HPDE6-E6E7 (cell line): ENCODE measurements at regions not wholly inside any gene's neighbourhood (a gene's known extent, or its start where the extent isn't known, plus 50 kb on each side); places are given as distances from the start of the nearest gene placed in this dataset.

ENCODE experiments used
- DNase-seq: peaks from one replicate; pipeline ENCODE4 v3.0.0; 2011; ENCODE audit warnings: missing footprints; ENCODE audit errors: extremely low spot score

DNA sequence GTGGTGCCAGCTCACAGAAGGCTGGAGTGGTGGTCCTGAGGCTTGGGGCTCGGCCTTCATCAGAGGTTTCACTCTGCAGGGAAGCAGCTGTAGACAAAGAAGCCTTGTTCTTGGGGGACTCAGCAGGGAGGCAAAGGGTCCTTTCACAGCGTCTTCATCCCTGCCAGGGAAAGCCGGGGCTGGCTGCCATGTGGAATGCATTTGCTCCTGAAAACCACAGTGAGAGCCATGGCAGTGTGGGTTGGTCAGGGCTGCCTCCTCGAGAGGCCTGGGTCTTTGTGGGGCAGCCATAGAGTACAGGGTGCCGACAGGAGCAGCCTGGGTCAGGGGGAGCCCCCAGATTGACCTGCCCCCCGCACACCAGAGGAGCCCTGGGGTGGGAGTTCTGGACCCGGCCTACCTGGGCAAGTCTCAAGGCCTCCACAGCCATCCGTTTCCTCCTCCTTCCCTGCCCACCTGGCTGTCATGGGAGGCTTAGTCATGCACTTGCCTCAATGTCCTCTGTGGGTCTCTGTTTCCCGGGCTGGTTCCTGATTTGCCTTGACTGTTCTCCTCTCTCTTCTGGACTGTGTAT is 144.0 kb downstream of the CDC5L start:
- no peak for DNase-seq

DNA sequence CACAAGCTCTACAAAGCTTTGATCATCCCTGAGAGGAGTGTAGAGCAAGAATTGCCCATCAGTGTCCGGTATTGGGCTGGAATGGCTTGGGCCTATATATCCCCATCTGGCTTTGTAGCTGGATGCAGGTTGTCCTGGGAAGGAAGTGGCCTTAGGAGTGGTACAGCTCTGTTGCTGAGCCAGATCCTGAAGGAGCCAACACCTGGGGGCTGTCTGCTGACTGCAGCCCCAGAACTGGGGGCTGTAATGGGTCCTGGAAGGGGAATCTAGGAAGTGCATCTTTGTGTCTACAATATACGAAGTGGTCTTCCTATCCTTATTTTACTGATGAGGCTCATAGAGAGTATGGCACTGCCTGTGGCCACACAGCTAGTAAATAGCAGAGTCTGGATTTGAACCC is 145.9 kb downstream of the CDC5L start:
- no peak for DNase-seq

DNA sequence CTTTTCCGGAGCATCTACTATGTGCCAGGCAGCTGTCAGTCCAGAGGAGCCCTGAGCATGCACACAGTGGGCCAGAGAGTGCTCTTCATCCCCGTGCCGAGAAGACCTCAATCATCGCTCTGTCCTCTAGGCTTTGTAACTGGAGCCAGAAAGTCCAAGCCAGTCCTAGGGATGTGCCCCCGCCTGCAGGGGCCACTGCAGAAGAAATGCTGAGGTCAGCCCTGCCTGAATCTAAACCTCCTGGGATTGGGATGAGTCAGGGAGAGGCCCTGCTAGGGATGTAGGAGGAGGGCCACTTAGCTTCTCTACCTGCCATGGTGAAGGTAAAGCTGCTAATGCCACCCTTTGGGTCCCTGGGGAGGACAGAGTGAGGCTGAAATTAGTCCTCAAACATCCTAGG is 146.8 kb downstream of the CDC5L start:
- DNase-seq = no peak

DNA sequence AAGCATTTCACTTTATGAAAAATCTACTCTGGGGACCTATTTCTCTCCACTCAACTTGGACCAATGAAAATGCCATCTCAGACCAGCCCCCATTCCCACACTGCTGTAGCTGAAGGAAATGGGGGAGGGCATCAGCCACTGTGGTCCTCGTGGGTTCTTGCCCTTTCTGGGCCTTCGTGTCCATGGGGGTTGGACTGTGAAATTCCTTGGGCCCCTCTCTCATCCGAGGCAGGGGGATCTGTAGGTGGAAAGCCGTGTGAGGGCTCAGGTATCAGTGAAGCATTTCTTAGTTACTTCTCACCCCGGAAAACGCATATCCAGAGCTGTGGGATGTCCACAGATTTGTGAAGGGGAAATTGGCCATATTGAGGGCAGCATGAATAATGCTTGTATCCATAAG is 147.9 kb downstream of the CDC5L start:
- DNase-seq = no peak

DNA sequence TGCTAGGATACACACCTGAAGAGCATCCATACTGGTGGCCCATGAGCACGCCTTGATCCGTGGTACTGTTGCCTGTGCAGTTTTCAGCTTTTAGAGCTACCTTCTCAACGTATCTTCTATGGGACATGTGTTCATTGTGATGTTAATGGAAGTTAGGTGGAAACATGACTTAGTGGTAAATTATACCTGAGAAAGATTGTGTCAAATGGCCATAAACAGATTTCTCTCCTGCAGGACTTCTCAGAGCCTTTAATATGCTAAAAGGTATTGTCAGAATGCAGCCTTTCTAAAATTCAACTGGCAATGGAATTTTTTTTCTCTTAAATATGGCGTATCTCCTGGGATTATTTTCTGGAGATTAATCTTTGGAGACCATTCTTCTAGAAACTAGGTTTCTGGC is 148.5 kb downstream of the CDC5L start:
- DNase-seq = no peak

DNA sequence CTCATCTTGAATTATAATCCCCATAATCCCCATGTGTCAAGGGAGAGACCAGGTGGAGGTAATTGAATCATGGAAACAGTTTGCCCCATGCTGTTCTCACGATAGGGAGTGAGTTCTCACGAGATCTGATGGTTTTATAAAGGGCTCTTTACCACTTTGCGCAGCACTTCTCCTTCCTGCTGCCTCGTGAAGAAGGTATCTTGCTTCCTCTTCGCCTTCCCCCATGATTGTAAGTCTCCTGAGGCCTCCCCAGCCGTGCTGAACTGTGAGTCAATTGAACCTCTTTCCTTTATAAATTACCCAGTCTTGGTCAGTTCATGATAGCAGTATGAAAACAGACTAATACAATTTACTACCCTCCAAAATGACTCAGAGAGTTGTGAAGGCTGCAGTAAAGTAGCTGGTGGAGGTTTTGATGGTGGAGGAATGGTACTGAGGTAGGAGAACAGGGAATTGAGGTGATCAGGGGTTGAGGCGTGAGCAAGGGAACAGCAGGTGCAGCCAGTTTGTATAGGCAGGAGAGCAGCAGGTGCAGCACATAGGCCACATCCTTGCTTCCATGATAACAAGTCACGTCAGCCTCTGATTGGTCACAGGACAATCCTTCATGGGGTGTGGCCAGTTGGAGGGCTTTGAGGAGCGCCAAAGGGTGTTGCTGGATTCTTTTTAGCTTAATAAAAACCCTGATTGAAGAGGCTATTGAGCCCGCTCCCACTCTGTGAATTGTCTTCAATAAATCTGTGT is 150.0 kb downstream of the CDC5L start:
- no peak for DNase-seq

DNA sequence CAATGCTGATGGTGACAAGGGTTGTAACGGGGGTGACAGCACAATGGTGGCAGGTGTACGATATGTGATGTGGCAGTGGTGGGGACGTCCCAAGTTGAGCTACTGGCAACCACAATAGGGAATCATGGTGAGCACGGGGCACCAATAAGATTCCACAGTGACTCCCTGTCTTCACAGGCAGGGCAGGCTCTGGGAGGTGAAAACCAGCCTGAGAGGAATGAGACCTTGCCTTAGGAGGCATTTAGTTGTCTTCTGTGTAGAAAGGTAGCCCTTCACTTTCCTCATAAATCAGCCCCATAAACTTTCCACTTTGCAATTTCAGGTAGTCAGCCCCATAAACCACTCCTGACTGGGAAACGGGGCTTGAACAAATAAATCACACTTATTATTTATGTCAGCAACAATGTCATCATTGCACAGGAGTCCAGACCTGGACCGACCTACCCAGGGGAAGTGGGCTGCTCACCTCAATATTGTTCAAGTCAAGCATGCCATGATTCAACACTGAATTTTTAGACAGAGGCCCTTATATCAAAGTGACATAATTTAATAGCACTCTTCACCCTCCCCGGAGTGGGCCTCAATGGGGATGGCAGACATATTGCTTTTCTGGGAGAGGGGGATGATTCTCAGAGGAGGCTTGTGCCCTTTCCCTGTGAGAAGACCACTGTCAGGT is 150.8 kb downstream of the CDC5L start:
- DNase-seq = no peak

DNA sequence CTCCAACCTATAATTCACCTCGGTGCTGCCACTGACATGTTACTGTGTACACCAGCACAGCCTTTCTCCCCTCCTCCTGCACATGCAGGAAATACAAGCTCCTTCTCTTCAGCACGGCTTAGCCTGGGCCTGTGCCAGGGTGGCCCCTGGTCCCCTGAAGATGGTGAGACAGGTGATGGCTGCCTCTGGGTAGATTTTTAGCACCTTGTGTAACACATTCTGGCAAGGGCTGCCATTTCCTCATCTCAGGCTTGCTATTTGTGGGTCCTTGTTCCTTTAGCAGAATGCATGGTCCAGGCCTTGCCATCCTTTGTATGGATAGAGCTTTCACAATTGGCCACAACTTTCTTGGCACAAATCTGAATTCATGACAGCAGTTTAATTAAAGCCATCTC is 151.3 kb downstream of the CDC5L start:
- no peak for DNase-seq

DNA sequence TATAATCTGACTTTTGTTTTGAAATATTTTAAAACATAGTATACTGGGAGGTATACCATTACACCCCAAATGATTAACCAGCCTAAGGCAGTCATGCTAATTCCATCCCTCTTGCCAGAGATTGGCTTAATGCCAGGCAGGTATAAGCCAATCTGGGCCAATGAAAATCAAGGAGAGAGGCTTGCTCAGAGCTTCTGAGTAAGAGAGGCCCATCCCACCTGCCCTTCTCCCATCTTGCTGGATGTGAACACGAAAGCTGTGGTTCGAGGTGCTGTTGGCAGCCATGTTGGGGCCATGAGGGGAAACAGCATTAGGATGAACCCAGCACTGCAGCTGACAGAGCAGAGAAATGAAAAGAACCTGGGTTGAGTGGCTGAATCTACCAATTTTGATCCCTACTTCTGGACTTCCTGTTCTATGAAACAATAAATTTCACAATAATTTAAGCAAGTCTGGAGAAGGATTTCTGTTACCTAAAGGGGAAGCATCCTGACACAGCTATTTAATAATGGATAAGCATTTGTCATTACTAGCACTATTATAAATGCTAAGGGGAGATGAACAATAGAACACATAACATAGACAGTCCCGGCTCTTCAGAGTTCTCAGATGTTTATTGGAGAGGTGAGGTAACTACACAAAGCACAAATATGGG is 152.3 kb downstream of the CDC5L start:
- no peak for DNase-seq

DNA sequence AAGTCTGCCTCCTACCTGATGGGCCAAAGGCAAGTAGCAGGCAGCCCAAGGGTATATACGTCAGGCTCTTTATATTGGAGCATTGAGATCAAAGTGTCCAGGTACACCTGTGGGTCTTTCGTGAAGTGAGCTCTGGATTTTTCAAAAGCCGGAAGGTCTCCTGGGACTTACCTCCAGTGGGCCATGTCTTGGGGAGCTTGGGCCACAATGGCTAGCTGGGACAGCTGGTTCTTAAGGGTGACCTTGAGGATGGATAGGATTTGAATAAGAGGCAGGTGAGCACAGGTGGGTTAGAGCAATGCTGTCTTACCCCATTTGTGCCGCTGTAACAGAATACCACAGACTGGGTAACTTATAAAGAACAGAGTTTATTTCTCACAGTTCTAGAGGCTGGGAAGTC is 153.4 kb downstream of the CDC5L start:
- DNase-seq = no peak

DNA sequence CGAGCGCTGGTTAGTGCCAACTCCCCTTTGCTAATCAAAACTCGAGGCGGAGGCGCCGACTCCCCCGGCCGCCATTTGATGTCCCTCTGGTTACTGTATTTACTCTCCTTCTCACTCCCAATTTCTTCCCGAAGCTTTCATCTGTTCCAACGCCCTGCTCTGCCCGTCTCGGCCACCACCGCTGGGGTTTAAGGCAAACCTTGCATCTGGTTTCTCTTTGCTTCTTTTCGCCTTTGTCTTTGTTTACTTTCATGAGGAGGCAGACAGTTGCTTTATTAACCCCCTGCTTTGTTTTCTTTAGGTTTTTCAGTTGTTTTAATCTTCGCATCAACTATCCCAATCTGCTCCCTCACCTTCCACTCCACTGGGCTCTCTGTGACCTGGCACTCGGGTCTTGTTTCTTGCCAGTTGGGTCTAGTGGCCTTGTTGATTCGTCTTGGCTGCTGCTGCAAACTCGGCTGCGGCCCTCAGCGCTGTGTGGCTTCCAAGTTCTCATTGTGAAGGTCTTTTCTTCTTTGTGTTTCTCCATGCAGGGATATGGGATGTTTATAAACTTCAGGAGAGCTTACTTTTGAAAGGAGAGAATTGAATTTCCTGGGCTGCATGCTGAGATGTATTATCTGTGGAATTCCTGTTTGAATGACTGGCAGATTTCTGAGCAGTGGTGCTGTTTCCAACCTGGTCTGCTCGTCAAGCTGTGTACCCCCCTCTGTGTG is 155.1 kb downstream of the CDC5L start:
- DNase-seq = no peak

DNA sequence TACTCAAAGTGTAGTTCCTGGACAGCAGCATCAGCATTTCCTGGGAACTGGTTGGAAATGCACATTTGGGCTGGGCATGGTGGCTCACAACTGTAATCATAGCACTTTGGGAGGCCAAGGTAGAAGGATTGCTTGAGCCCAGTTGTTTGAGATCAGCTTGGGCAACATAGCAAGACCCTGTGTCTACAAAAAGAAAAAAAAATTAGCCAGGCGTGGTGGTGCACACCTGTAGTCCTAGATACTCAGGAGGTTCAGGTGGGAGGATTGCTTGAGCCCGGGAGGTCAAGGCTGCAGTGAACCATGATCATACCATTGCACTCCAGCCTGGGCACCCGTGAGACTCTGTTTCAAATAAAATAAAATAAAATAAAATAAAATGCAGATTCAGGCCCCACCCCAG is 156.2 kb downstream of the CDC5L start:
- no peak for DNase-seq

DNA sequence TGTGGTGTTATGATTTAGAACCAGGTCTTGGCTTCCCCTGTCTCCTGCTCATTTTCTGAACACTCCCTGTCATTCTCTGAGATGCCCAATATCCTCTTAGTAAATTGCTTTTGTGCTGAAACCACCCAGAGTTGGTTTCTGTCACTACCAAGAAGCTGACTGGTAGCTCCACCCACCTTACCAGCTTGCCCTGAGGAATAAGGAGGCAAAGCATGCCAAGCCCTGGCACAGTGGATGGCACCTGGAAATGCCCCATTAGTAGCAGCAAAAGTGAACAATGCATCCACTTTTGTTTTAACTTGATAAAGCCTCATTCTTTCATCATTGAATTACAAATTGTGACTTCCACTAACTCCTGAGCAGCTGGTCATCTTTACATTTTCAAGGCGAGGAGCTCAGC is 157.7 kb downstream of the CDC5L start:
- no peak for DNase-seq

DNA sequence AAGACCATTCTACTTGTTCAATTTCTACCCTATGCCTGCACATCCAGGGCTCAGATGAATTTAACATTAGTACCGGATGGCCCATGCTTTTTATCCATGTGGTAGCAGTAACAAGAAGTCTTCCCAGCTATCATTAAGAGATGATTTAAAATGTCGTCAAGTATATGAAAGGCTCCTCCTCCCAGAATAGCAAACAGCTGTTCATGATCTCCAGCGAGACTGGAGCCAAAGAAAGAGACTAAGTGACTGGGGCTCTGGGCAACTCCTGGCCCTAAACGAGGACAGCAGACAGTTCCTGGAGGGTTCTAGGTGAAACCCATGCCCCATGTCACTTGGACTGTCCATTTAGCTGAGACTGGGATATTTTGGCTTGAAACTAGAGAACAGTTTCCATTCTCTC is 160.8 kb downstream of the CDC5L start:
- no peak for DNase-seq

DNA sequence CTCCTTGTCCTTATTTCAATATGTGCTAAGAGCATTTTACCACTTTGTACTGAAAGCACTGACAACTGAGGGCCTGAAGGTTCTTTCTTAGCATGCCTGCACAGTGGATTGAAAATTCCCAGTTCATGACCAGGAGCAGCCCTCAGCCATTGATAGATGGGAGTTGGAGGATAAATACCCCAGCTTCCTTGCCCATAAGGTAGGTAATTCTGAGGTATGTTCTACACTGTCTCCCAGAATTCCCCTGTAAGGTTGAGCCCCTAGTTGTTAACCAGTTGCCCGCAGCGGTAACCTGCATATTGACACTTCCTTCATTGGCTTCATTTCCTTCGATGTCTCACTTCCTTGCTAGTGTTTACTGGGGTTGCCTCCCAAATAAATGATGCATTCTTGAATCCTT is 162.0 kb downstream of the CDC5L start:
- DNase-seq = no peak

DNA sequence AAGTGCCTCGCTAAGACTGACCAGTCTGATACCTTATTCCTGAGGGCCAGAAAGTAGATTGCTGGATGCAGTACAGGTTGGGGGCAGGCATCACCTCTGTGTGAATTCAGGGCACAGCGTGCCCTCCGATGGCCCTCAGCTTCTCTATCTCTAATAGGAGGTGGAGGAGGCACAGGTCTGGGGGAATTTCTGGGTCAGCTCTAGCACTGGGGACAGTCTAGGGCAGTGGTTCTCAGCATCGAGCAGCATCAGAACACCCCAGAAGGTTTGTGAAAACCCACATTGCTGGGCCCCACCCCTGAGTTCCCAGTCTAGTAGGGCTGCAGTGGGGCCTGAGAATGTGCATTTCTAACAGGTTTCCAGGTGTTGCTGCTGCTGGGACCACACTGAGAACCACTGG is 166.7 kb downstream of the CDC5L start:
- DNase-seq = no peak

DNA sequence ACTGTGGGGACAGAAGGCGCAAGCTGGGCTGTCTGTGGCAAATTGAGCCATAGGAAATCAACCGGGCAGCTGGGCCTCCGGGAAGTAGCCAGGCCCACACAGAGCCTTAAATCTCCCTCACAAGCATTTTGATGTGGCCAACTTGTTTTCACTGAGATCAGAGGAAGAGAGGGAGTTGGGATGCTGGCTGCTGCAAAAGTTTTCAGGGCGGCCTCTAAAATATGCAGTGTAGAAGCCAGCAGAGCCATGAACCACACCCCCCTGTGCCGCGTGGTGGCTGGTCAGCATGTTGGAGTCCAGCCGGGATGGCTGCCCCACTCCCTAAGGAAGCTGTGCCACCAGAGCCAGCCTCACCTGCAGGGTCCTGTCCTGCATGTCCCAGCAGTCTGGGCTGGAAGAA is 167.4 kb downstream of the CDC5L start:
- DNase-seq = no peak

DNA sequence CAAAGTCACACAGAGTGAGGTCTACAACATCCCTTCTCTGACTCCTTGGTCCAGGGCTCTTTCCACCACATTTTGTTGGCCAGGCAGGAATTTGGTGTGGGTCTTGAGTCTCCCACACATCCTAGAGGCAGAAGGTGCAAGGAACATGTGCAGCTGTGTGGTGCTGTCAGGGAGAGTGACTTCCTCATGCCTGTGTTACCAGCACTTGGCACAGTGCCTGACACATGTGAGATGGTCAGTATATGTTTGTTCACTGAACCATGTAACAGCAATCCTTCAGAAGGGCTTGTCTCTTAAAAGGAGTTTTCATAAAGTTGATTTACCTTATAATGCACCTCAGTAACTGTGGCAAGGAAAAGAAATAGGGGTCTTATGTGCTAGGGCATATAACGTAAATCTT is 168.5 kb downstream of the CDC5L start:
- no peak for DNase-seq

DNA sequence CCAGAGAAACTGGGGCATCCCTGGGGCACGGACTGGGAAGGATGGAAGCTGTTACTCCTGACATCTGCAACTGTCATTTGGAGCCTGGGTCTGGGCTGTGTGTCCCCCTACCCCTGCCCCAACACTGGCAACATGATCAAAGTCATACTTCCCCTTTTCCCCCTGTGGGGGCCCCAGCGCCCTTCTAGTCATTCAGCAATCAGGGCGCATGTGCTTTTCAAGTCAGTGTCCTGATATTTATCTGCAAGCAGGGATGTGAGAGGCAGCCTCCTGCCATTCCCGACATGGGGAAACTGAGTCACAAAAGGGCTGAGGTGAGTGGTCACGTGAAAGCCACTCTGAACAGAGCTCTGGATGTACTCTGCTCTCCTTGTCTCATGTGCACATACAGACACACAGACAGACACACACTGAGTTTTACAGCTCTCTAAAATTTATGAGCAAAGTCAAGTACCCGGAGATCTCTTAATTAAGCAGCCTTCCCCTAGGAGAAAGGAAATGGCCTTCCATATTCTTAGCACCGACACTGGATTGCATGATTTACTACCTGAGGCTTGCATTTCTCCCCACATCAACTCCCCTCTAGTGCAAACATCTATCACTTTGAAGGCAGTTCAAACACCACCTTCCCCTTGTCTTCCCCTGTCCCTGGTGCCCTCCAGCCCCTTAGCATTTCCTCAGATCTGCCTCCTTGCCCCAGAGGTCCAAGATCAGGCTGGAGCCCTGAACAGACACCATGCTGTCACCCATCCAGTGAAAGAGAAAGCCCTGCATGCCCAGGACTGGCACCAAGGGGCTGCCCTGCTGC is 170.7 kb downstream of the CDC5L start:
- no peak for DNase-seq

DNA sequence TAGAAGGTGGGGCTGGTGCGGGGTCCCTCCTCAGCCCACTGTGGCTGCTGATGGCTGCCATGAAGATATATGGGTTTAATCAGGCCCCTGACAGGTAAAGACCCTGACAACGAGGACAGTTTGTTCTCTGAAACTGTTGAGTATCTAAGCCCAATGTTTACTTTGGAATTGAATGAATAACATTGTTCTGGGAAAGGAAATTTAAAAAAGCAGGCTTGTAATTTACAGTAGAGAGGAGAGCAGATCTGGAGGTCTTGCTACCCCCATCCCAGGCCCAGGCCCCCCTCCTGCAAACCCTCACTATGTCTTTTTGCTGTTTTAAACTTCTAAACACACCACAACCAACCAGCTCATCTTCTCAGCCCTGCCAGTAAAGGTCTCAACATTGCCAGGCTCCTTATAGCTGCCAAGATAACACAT is 171.3 kb downstream of the CDC5L start:
- no peak for DNase-seq
